Activated T-helper 1 cell treated with anti-CD3 and anti-CD28 coated beads, Interleukin-12 subunit alpha, Interleukin-12 subunit beta, Interleukin-2, Interleukin-4 antibody, amounts not matched to agents 30 ng/mL and 10 ng/mL and 1 ng/mL, durations not matched to agents 14 hours and 24 hours and 36 hours (primary cell): ENCODE measurements at regions not wholly inside any gene's neighbourhood (a gene's known extent, or its start where the extent isn't known, plus 50 kb on each side); places are given as distances from the start of the nearest gene placed in this dataset.

Source experiments
- DNase-seq: peaks from one replicate; pipeline ENCODE4 v3.0.0; 2021; ENCODE audit warnings: low spot score
- H3K27ac Mint-ChIP-seq: one replicate; pipeline ENCODE4 v1.8.0; 2021; ENCODE audit warnings: mild to moderate bottlenecking, mixed read lengths
- H3K27me3 Mint-ChIP-seq: one replicate; pipeline ENCODE4 v1.8.0; 2022; ENCODE audit warnings: mild to moderate bottlenecking, moderate library complexity, mixed read lengths; ENCODE audit not compliant: insufficient read depth
- H3K36me3 Mint-ChIP-seq: one replicate; pipeline ENCODE4 v1.8.0; 2021; ENCODE audit warnings: low read depth, mixed read lengths
- H3K4me1 Mint-ChIP-seq: one replicate; pipeline ENCODE4 v1.8.0; 2021; ENCODE audit warnings: low read depth, mixed read lengths
- H3K4me3 Mint-ChIP-seq: one replicate; pipeline ENCODE4 v1.8.0; 2021; ENCODE audit warnings: mild to moderate bottlenecking, moderate library complexity, mixed read lengths
- H3K9me3 Mint-ChIP-seq: one replicate; pipeline ENCODE4 v1.8.0; 2021; ENCODE audit warnings: mixed read lengths
- intact Hi-C: fragments of 100-400 bp; cut with micrococcal nuclease; formaldehyde crosslinking; loops from one replicate; pipeline ENCODE4 v1.15.1; 2024

GRCh38 chr13:76729691-76730090 is 156.5 kb downstream of the KCTD12 start:
- Mint-ChIP-seq H3K27me3 (peaks cover 1% of the 10 kb centered on the region), H3K4me3 (no peak overlapping the region), H3K36me3 (no peaks in the 10 kb centered on the region), H3K27ac (no peak overlapping the region), H3K4me1 (no peaks in the 10 kb centered on the region), H3K9me3 (peaks cover 4% of the 10 kb centered on the region)
- intact Hi-C loops = no loop called here
- DNase-seq = no peak

DNA sequence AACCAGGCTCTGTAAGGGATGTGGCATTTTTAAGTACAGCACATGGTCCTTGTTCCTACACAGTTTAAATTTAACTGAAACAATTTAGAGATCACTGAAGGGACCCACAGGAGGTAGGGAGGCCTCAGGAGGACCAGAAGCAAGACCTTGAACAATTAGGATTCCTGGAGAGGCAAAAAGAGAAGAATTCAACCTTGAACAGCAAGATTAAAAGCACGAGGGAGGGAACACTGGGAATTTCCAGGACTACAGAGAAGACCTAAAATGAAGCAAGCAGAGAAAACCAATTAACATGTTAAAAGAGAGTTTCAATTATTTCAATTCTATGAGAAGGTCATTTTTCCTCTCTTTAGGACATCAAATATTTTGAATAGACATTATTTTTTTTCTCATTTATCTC is 160.3 kb downstream of the KCTD12 start:
- H3K4me3 Mint-ChIP-seq = no peak overlapping the region
- no peaks in the 10 kb centered on the region for H3K4me1 Mint-ChIP-seq
- intact Hi-C loops = no loop called here

DNA sequence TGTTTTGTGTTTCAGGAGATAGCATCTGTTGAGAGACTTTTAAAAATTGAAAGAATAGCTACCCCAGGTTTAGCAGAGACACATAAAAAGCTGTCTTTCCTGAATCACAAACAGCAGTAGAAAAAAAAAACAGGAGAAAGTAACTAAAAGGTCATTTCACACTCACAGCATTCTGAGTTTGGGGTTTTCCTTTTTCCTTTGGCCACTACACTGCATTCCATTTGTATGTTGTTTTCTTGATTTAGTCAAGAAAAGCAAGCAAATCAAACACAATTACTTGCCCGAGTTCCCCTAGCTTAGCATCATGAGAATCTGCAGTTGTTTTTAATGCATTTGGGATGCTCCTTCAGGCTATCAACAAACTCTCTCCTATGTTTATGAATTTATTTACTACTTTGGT is 161.0 kb downstream of the KCTD12 start:
- no peaks in the 10 kb centered on the region for H3K4me1 Mint-ChIP-seq
- no peak overlapping the region for H3K27ac Mint-ChIP-seq
- intact Hi-C loops = no loop called here
- peaks cover 1% of the 10 kb centered on the region for H3K27me3 Mint-ChIP-seq
- no peaks in the 10 kb centered on the region for H3K36me3 Mint-ChIP-seq
- no peak overlapping the region for H3K4me3 Mint-ChIP-seq
- DNase-seq = no peak
- H3K9me3 Mint-ChIP-seq = peaks cover 4% of the 10 kb centered on the region

More for the DNA sequence above, 160.3 kb downstream of the KCTD12 start:
- Mint-ChIP-seq H3K36me3 (no peaks in the 10 kb centered on the region), H3K27me3 (peaks cover 1% of the 10 kb centered on the region), H3K27ac (no peak overlapping the region), H3K9me3 (peaks cover 4% of the 10 kb centered on the region)
- no peak for DNase-seq

- Mint-ChIP-seq H3K4me1 (no peaks in the 10 kb centered on the region), H3K27ac (no peak overlapping the region), H3K4me3 (no peak overlapping the region), H3K36me3 (no peaks in the 10 kb centered on the region), H3K9me3 (peaks cover 2% of the 10 kb centered on the region), H3K27me3 (peaks cover 1% of the 10 kb centered on the region)
- no peak for DNase-seq
- intact Hi-C loops = no loop called here
Observed at GRCh38 chr13:76724421-76724820, 161.8 kb downstream of the KCTD12 start.

DNA sequence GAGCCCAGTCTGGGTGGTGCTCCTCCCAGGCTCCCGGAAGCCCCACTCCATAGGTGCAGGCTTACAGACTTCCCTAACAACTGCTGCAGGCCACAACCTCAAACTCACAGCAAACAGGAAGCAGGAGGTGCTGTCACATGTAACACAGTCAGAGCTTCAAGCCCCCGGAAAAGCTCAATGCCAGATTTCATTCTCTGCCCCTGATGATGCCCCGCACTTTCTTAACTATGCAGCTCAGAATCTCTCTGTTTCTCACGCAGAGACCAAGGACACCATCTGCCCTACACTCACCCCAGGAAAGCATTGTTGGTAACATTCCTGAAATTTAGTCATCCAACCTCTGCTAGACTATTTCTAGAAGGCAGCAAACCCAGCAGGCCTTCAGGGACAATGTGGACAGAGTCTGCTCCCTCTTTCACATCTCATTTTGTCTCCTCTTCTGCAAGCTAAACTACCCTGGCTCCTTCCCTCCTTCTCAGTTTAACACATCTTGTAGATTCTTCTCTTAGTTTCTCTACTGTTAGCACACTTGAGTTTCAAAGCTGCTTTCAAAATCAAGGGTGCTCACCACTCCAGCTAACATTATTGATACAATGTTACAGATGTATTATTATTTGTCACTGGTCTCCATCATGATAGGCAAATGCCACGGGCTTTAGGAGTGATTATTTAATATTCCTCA is 162.5 kb downstream of the KCTD12 start:
- no peak overlapping the region for H3K4me3 Mint-ChIP-seq
- intact Hi-C loops = no loop called here
- peaks cover 1% of the 10 kb centered on the region for H3K27me3 Mint-ChIP-seq
- no peak overlapping the region for H3K27ac Mint-ChIP-seq
- no peaks in the 10 kb centered on the region for H3K4me1 Mint-ChIP-seq
- no peaks in the 10 kb centered on the region for H3K36me3 Mint-ChIP-seq
- no peaks in the 10 kb centered on the region for H3K9me3 Mint-ChIP-seq
- DNase-seq = no peak

- no peaks in the 10 kb centered on the region for H3K36me3 Mint-ChIP-seq
- H3K4me3 Mint-ChIP-seq = no peak overlapping the region
- H3K9me3 Mint-ChIP-seq = no peaks in the 10 kb centered on the region
- H3K27me3 Mint-ChIP-seq = peaks cover 1% of the 10 kb centered on the region
- DNase-seq = no peak
- no peaks in the 10 kb centered on the region for H3K4me1 Mint-ChIP-seq
- H3K27ac Mint-ChIP-seq = no peak overlapping the region
- intact Hi-C loops = no loop called here
Observed at GRCh38 chr13:76722782-76723181, 163.4 kb downstream of the KCTD12 start.

- H3K36me3 Mint-ChIP-seq = no peaks in the 10 kb centered on the region
- no peaks in the 10 kb centered on the region for H3K4me1 Mint-ChIP-seq
- intact Hi-C loops = no loop called here
- DNase-seq = no peak
- H3K9me3 Mint-ChIP-seq = no peaks in the 10 kb centered on the region
- no peak overlapping the region for H3K4me3 Mint-ChIP-seq
- H3K27me3 Mint-ChIP-seq = peaks cover 1% of the 10 kb centered on the region
- no peak overlapping the region for H3K27ac Mint-ChIP-seq
Observed at GRCh38 chr13:76720821-76721220, 165.4 kb downstream of the KCTD12 start.

- Mint-ChIP-seq H3K9me3 (no peaks in the 10 kb centered on the region), H3K4me3 (no peak overlapping the region), H3K4me1 (no peaks in the 10 kb centered on the region), H3K27ac (no peak overlapping the region), H3K36me3 (no peaks in the 10 kb centered on the region), H3K27me3 (peaks cover under 1% of the 10 kb centered on the region)
- DNase-seq = no peak
- intact Hi-C loops = no loop called here
Observed at GRCh38 chr13:76720416-76720815, 165.8 kb downstream of the KCTD12 start.

- intact Hi-C loops = no loop called here
- H3K27me3 Mint-ChIP-seq = no peaks in the 10 kb centered on the region
- no peaks in the 10 kb centered on the region for H3K4me1 Mint-ChIP-seq
- no peak for DNase-seq
- no peaks in the 10 kb centered on the region for H3K9me3 Mint-ChIP-seq
- no peak overlapping the region for H3K4me3 Mint-ChIP-seq
- H3K36me3 Mint-ChIP-seq = no peaks in the 10 kb centered on the region
- no peak overlapping the region for H3K27ac Mint-ChIP-seq
Observed at GRCh38 chr13:76719955-76720354, 166.2 kb downstream of the KCTD12 start.

- intact Hi-C loops = no loop called here
- H3K36me3 Mint-ChIP-seq = no peaks in the 10 kb centered on the region
- no peak for DNase-seq
- no peak overlapping the region for H3K4me3 Mint-ChIP-seq
- no peaks in the 10 kb centered on the region for H3K9me3 Mint-ChIP-seq
- no peaks in the 10 kb centered on the region for H3K27me3 Mint-ChIP-seq
- no peak overlapping the region for H3K27ac Mint-ChIP-seq
- no peaks in the 10 kb centered on the region for H3K4me1 Mint-ChIP-seq
Observed at GRCh38 chr13:76717092-76717491, 169.1 kb downstream of the KCTD12 start.

- Mint-ChIP-seq H3K4me3 (no peak overlapping the region), H3K36me3 (no peaks in the 10 kb centered on the region), H3K27ac (no peak overlapping the region), H3K27me3 (no peaks in the 10 kb centered on the region), H3K9me3 (no peaks in the 10 kb centered on the region), H3K4me1 (no peaks in the 10 kb centered on the region)
- no peak for DNase-seq
- intact Hi-C loops = no loop called here
Observed at GRCh38 chr13:76715621-76716020, 170.6 kb downstream of the KCTD12 start.

DNA sequence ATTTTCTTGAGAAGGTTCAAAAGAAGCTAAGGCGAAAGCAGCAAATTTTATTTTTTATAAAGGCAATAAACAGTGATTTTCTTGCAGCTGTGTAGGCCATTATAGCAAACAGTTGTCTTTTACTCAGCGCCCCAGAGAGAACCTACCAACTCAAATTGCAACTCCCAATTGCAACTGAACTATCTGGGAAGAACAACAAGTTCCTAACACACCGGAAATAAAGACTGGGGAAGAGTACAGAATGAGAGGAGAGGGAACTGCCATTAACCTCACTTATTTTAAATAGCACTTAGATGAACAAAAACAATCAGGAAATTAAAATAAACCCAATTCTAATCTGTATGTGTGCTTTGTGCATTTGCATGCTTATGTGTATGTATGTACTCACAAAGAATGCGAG is 171.1 kb downstream of the KCTD12 start:
- DNase-seq = no peak
- no peaks in the 10 kb centered on the region for H3K9me3 Mint-ChIP-seq
- H3K36me3 Mint-ChIP-seq = no peaks in the 10 kb centered on the region
- H3K4me1 Mint-ChIP-seq = no peaks in the 10 kb centered on the region
- no peak overlapping the region for H3K27ac Mint-ChIP-seq
- no peak overlapping the region for H3K4me3 Mint-ChIP-seq
- no peaks in the 10 kb centered on the region for H3K27me3 Mint-ChIP-seq
- intact Hi-C loops = no loop called here

- no peak overlapping the region for H3K27ac Mint-ChIP-seq
- no peak for DNase-seq
- no peaks in the 10 kb centered on the region for H3K9me3 Mint-ChIP-seq
- H3K36me3 Mint-ChIP-seq = no peaks in the 10 kb centered on the region
- intact Hi-C loops = no loop called here
- no peak overlapping the region for H3K4me3 Mint-ChIP-seq
- no peaks in the 10 kb centered on the region for H3K27me3 Mint-ChIP-seq
- H3K4me1 Mint-ChIP-seq = no peaks in the 10 kb centered on the region
Observed at GRCh38 chr13:76713280-76713679, 172.9 kb downstream of the KCTD12 start.

- no peak overlapping the region for H3K27ac Mint-ChIP-seq
- H3K27me3 Mint-ChIP-seq = no peaks in the 10 kb centered on the region
- H3K36me3 Mint-ChIP-seq = no peaks in the 10 kb centered on the region
- no peak overlapping the region for H3K4me3 Mint-ChIP-seq
- DNase-seq = no peak
- intact Hi-C loops = no loop called here
- no peaks in the 10 kb centered on the region for H3K4me1 Mint-ChIP-seq
- H3K9me3 Mint-ChIP-seq = no peaks in the 10 kb centered on the region
Observed at GRCh38 chr13:76711550-76712182, 174.5 kb downstream of the KCTD12 start.
